Epithelial cell of proximal tubule (primary cell): ENCODE measurements at regions not wholly inside any gene's neighbourhood (a gene's known extent, or its start where the extent isn't known, plus 50 kb on each side); places are given as distances from the start of the nearest gene placed in this dataset.

Experiments
- DNase-seq: peaks from one replicate; pipeline ENCODE4 v3.0.0-alpha.2; 2011; ENCODE audit warnings: low read depth
- H3K4me3 ChIP-seq: 2 replicates; pipeline ENCODE4 v1.5.1; 2011; ENCODE audit warnings: low read depth, mild to moderate bottlenecking, low read length
- CTCF ChIP-seq: conservative IDR thresholded peaks from 2 replicates; pipeline ENCODE4 v1.5.1; 2012; ENCODE audit warnings: low read depth, mild to moderate bottlenecking, low read length

DNA sequence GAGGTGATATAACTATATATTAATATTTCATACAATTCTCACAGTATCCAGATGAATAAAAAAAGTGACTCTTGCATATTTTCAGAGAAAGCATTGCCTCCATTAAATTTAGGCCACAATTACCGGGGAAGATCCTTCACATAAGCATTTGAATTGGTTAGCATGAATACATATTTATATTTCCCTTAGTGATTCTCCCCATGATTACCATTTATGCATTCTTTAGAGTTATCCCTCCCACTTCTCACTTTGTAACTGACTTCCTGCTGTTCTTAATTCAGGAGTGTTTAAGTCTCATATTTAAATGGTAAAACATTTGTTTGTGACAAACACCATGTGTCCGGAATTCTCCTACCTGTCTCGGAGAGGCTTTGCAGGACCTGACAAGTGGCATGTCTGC is 523.4 kb downstream of the CCDC85A start:
- no peak for DNase-seq
- no peak overlapping the region for H3K4me3 ChIP-seq
- no peak for TF ChIP-seq CTCF

DNA sequence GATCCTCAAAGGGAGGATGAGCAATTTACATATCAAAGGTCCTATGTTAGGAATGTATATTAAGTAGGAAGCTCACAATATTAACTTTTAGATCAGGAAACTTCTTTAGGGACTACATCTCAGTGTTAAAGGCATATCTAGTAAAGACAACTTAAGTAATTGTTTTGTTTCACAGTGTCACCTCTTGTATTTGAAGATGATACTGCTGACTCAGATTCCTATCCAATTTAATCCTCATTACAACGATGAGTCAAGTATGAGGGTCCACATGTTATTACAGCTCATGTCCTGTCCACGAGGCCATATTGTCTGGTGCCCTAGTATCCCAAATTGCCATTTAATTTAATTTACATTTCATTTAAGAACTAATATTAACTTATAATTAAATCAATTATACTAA is 523.9 kb downstream of the CCDC85A start:
- no peak for TF ChIP-seq CTCF
- no peak for DNase-seq
- no peak overlapping the region for H3K4me3 ChIP-seq

- H3K4me3 ChIP-seq, result no peak overlapping the region
- TF ChIP-seq CTCF, result no peak
- DNase-seq, result no peak
These were observed 525.4 kb downstream of the CCDC85A start for GRCh38 chr2:56709181-56709580.

DNA sequence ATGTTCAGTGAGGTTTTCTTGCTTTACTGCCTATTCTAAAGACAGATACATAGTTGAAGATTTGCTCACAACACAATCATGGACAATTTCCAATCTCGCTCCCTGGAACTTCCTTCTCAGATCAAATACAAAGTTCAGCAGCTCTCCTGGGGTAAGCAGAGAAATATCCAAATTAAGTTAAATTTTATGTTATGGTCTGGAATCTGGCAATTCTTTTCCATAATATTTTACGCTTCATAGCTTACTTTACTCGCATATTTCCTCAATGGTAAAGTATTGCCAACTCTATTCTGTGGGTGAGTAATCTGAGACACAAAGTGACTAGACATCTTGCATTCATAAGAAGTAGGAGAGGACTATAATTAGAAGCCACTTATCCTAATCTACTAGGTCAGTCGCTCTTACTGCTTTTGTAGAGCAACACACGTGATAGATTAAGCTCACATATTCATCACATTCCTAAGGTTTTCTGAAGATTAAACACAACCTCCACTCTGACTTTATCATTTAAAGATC is 529.4 kb downstream of the CCDC85A start:
- no peak overlapping the region for H3K4me3 ChIP-seq
- TF ChIP-seq CTCF, result no peak
- no peak for DNase-seq

GRCh38 chr2:56713978-56714377 is 530.2 kb downstream of the CCDC85A start:
- no peak for TF ChIP-seq CTCF
- no peak overlapping the region for H3K4me3 ChIP-seq
- no peak for DNase-seq

- TF ChIP-seq CTCF, result no peak
- H3K4me3 ChIP-seq, result no peak overlapping the region
- DNase-seq, result no peak
These were observed 530.6 kb downstream of the CCDC85A start for GRCh38 chr2:56714400-56714799.

GRCh38 chr2:56715683-56716082 is 531.9 kb downstream of the CCDC85A start:
- no peak for TF ChIP-seq CTCF
- no peak overlapping the region for H3K4me3 ChIP-seq
- DNase-seq, result no peak
